ENCODE measurements at regions not wholly inside any gene's neighbourhood (a gene's known extent, or its start where the extent isn't known, plus 50 kb on each side); places are given as distances from the start of the nearest gene placed in this dataset.

GRCh38 chr11:15624701-15625100, 510.0 kb downstream of the INSC start:
- H3K27me3 ChIP-seq (ENCODE audit: control insufficient read depth, insufficient read depth, low read length, poor library complexity, severe bottlenecking): no peaks in the 10 kb centered on the region
- peaks cover 16% of the 10 kb centered on the region for H3K4me1 ChIP-seq (ENCODE audit: control insufficient read depth, insufficient read depth, low read length)
- H3K4me3 ChIP-seq (ENCODE audit: insufficient read depth, low read depth, low read length): no peak overlapping the region
- no peak overlapping the region for H3K27ac ChIP-seq (ENCODE audit: insufficient read depth, low read depth, low read length, poor library complexity, severe bottlenecking)
- no peaks in the 10 kb centered on the region for H3K36me3 ChIP-seq (ENCODE audit: control insufficient read depth, insufficient read depth, low read length)
- no peaks in the 10 kb centered on the region for H3K9me3 ChIP-seq (ENCODE audit: control insufficient read depth, low read length)
- 95 to 96% methylated on average over 4 of the region's 4 CpGs for WGBS, 2 experiments

DNA sequence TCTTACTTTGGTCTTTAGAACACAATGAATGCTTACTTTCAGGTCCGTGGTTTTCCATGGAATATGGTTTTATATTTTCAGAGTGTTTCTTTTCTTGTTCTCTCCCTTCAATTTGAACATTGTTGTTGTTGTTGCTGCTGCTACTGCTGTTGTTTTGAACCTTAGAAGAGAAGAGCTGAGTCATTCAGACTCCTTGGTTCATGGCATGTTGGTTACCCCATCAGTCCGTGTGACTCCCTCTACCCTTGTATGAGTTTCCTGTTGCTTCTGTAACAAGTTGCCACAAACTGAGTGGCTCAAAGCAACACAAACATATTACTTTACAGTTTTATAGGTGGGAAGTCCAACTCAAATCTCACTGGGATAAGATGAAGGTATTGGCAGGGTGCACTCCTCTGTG, 511.0 kb downstream of the INSC start:
- Histone ChIP-seq H3K36me3 (ENCODE audit: control insufficient read depth, insufficient read depth, low read length) (no peaks in the 10 kb centered on the region), H3K27me3 (ENCODE audit: control insufficient read depth, insufficient read depth, low read length, poor library complexity, severe bottlenecking) (no peaks in the 10 kb centered on the region), H3K4me1 (ENCODE audit: control insufficient read depth, insufficient read depth, low read length) (peaks cover 16% of the 10 kb centered on the region), H3K27ac (ENCODE audit: insufficient read depth, low read depth, low read length, poor library complexity, severe bottlenecking) (no peak overlapping the region), H3K9me3 (ENCODE audit: control insufficient read depth, low read length) (no peaks in the 10 kb centered on the region), H3K4me3 (ENCODE audit: insufficient read depth, low read depth, low read length) (no peak overlapping the region)
- 88 to 93% methylated on average over 2 of the region's 2 CpGs for WGBS, 2 experiments

- Histone ChIP-seq H3K27ac (ENCODE audit: insufficient read depth, low read depth, low read length, poor library complexity, severe bottlenecking) (no peak overlapping the region), H3K4me1 (ENCODE audit: control insufficient read depth, insufficient read depth, low read length) (peaks cover 5% of the 10 kb centered on the region), H3K9me3 (ENCODE audit: control insufficient read depth, low read length) (no peaks in the 10 kb centered on the region), H3K36me3 (ENCODE audit: control insufficient read depth, insufficient read depth, low read length) (no peaks in the 10 kb centered on the region), H3K4me3 (ENCODE audit: insufficient read depth, low read depth, low read length) (no peak overlapping the region), H3K27me3 (ENCODE audit: control insufficient read depth, insufficient read depth, low read length, poor library complexity, severe bottlenecking) (no peaks in the 10 kb centered on the region)
These were observed 512.8 kb downstream of the INSC start for GRCh38 chr11:15627560-15627959.

- no peak overlapping the region for H3K4me3 ChIP-seq (ENCODE audit: insufficient read depth, low read depth, low read length)
These were observed 515.1 kb downstream of the INSC start for GRCh38 chr11:15629690-15630321.

GRCh38 chr11:15630896-15631295, 516.2 kb downstream of the INSC start:
- Histone ChIP-seq H3K27ac (ENCODE audit: insufficient read depth, low read depth, low read length, poor library complexity, severe bottlenecking) (no peak overlapping the region), H3K9me3 (ENCODE audit: control insufficient read depth, low read length) (no peaks in the 10 kb centered on the region), H3K4me1 (ENCODE audit: control insufficient read depth, insufficient read depth, low read length) (no peaks in the 10 kb centered on the region), H3K4me3 (ENCODE audit: insufficient read depth, low read depth, low read length) (no peak overlapping the region), H3K27me3 (ENCODE audit: control insufficient read depth, insufficient read depth, low read length, poor library complexity, severe bottlenecking) (no peaks in the 10 kb centered on the region), H3K36me3 (ENCODE audit: control insufficient read depth, insufficient read depth, low read length) (no peaks in the 10 kb centered on the region)
- WGBS, 2 experiments: 97 to 100% methylated on average over 1 to 2 of the region's 2 CpGs

More at GRCh38 chr11:15629690-15630321, 515.1 kb downstream of the INSC start:
- H3K27me3 ChIP-seq (ENCODE audit: control insufficient read depth, insufficient read depth, low read length, poor library complexity, severe bottlenecking): no peaks in the 10 kb centered on the region
- no peaks in the 10 kb centered on the region for H3K9me3 ChIP-seq (ENCODE audit: control insufficient read depth, low read length)
- WGBS, 2 experiments: 59 to 66% methylated on average over 4 to 6 of the region's 6 CpGs
- H3K27ac ChIP-seq (ENCODE audit: insufficient read depth, low read depth, low read length, poor library complexity, severe bottlenecking): no peak overlapping the region
- H3K36me3 ChIP-seq (ENCODE audit: control insufficient read depth, insufficient read depth, low read length): no peaks in the 10 kb centered on the region
- no peaks in the 10 kb centered on the region for H3K4me1 ChIP-seq (ENCODE audit: control insufficient read depth, insufficient read depth, low read length)

DNA sequence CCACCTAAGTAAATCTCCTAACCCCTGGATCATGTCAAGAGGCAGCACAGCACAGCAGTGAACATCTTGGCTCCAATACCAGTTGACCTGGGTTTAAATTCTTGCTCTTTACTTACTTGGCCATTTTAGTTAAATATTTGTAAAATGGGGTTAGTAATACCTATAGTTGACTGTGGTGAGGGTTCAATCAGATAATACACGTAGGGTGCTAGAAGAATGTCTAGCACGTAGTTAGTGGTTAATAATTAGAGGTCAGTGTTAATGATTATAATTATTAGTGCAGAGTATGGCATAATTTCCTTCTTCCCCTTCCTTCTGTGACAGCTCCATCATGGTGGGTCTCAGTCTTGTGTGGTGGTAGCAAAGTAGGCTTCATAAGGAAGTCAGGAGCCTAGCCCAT, 520.8 kb downstream of the INSC start:
- H3K4me3 ChIP-seq (ENCODE audit: insufficient read depth, low read depth, low read length): no peak overlapping the region

GRCh38 chr11:15636521-15637089, 521.9 kb downstream of the INSC start:
- Histone ChIP-seq H3K27me3 (ENCODE audit: control insufficient read depth, insufficient read depth, low read length, poor library complexity, severe bottlenecking) (no peaks in the 10 kb centered on the region), H3K36me3 (ENCODE audit: control insufficient read depth, insufficient read depth, low read length) (no peaks in the 10 kb centered on the region), H3K4me1 (ENCODE audit: control insufficient read depth, insufficient read depth, low read length) (no peaks in the 10 kb centered on the region), H3K9me3 (ENCODE audit: control insufficient read depth, low read length) (no peaks in the 10 kb centered on the region), H3K4me3 (ENCODE audit: insufficient read depth, low read depth, low read length) (no peak overlapping the region), H3K27ac (ENCODE audit: insufficient read depth, low read depth, low read length, poor library complexity, severe bottlenecking) (no peak overlapping the region)
- WGBS, 2 experiments: 92 to 100% methylated on average over 2 to 3 of the region's 3 CpGs

More for the DNA sequence above, 520.8 kb downstream of the INSC start:
- H3K4me1 ChIP-seq (ENCODE audit: control insufficient read depth, insufficient read depth, low read length): no peaks in the 10 kb centered on the region
- no peaks in the 10 kb centered on the region for H3K9me3 ChIP-seq (ENCODE audit: control insufficient read depth, low read length)
- no peak overlapping the region for H3K27ac ChIP-seq (ENCODE audit: insufficient read depth, low read depth, low read length, poor library complexity, severe bottlenecking)
- no peaks in the 10 kb centered on the region for H3K36me3 ChIP-seq (ENCODE audit: control insufficient read depth, insufficient read depth, low read length)
- H3K27me3 ChIP-seq (ENCODE audit: control insufficient read depth, insufficient read depth, low read length, poor library complexity, severe bottlenecking): no peaks in the 10 kb centered on the region
- WGBS, 2 experiments: 93 to 96% methylated on average over 2 of the region's 2 CpGs

GRCh38 chr11:15638386-15638787, 523.7 kb downstream of the INSC start:
- Histone ChIP-seq H3K4me3 (ENCODE audit: insufficient read depth, low read depth, low read length) (no peak overlapping the region), H3K27me3 (ENCODE audit: control insufficient read depth, insufficient read depth, low read length, poor library complexity, severe bottlenecking) (no peaks in the 10 kb centered on the region), H3K9me3 (ENCODE audit: control insufficient read depth, low read length) (no peaks in the 10 kb centered on the region), H3K27ac (ENCODE audit: insufficient read depth, low read depth, low read length, poor library complexity, severe bottlenecking) (no peak overlapping the region), H3K4me1 (ENCODE audit: control insufficient read depth, insufficient read depth, low read length) (no peaks in the 10 kb centered on the region), H3K36me3 (ENCODE audit: control insufficient read depth, insufficient read depth, low read length) (no peaks in the 10 kb centered on the region)
- WGBS, 2 experiments: 97 to 100% methylated on average over 1 of the region's 1 CpG

DNA sequence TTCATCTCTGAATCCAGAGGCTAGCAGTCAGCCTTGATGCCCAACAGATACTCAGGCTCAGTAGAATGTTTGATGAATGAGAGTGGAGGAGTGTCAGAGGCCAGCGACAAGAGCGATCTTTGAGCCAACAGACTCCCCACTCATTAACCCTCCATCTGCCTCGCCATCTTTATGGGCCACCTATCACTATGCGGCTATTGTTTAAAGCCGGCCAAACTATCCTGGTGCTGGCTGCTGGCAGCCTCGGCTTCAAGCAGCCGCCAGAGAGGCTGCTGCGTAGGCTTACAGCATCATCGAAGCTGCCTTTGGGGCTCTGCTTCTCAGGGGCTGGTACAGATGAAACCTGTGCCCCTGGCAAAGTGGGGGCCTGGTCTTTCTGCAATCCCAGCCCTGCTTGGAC, 525.6 kb downstream of the INSC start:
- 82 to 88% methylated on average over 9 of the region's 9 CpGs for WGBS, 2 experiments
- no peak overlapping the region for H3K27ac ChIP-seq (ENCODE audit: insufficient read depth, low read depth, low read length, poor library complexity, severe bottlenecking)

GRCh38 chr11:15641271-15642045, 526.7 kb downstream of the INSC start:
- H3K4me1 ChIP-seq (ENCODE audit: control insufficient read depth, insufficient read depth, low read length): no peaks in the 10 kb centered on the region
- no peaks in the 10 kb centered on the region for H3K27me3 ChIP-seq (ENCODE audit: control insufficient read depth, insufficient read depth, low read length, poor library complexity, severe bottlenecking)
- no peak overlapping the region for H3K4me3 ChIP-seq (ENCODE audit: insufficient read depth, low read depth, low read length)
- no peaks in the 10 kb centered on the region for H3K9me3 ChIP-seq (ENCODE audit: control insufficient read depth, low read length)
- no peak overlapping the region for H3K27ac ChIP-seq (ENCODE audit: insufficient read depth, low read depth, low read length, poor library complexity, severe bottlenecking)
- H3K36me3 ChIP-seq (ENCODE audit: control insufficient read depth, insufficient read depth, low read length): no peaks in the 10 kb centered on the region
- 88 to 89% methylated on average over 9 of the region's 9 CpGs for WGBS, 2 experiments

More for the DNA sequence above, 525.6 kb downstream of the INSC start:
- Histone ChIP-seq H3K9me3 (ENCODE audit: control insufficient read depth, low read length) (no peaks in the 10 kb centered on the region), H3K36me3 (ENCODE audit: control insufficient read depth, insufficient read depth, low read length) (no peaks in the 10 kb centered on the region), H3K27me3 (ENCODE audit: control insufficient read depth, insufficient read depth, low read length, poor library complexity, severe bottlenecking) (no peaks in the 10 kb centered on the region), H3K4me1 (ENCODE audit: control insufficient read depth, insufficient read depth, low read length) (no peaks in the 10 kb centered on the region), H3K4me3 (ENCODE audit: insufficient read depth, low read depth, low read length) (no peak overlapping the region)

Measured in ectodermal cell (in vitro differentiated cells).